Esophagus squamous epithelium (tissue), 5 donors: ENCODE measurements at regions not wholly inside any gene's neighbourhood (a gene's known extent, or its start where the extent isn't known, plus 50 kb on each side); places are given as distances from the start of the nearest gene placed in this dataset.

ENCODE experiments used
- DNase-seq: peaks from one replicate; lab custom pipeline; 2025; lab: John Stamatoyannopoulos, UW
- H3K27ac ChIP-seq, 4 donors: fragments of 200-600 bp; sonication (generic); one replicate each; pipeline ENCODE4 v1.5.1; 2016 to 2019; ENCODE audit warnings: mild to moderate bottlenecking in 1 of 4
- H3K27me3 ChIP-seq, 4 donors: fragments of 200-600 bp; sonication (generic); 1 replicate in 3 of 4; 2 replicates in 1 of 4; pipeline versions ENCODE4 v1.5.1 to v1.6.0; 2017 to 2021; ENCODE audit warnings: antibody characterized with exemption in 1 of 4
- H3K36me3 ChIP-seq, 3 donors: fragments of 200-600 bp; sonication (generic); one replicate each; pipeline ENCODE4 v1.5.1; 2016 to 2019
- H3K4me1 ChIP-seq, 3 donors: fragments of 200-600 bp; sonication (generic); one replicate each; pipeline ENCODE4 v1.5.1; 2017 to 2019
- H3K4me3 ChIP-seq, 4 donors: fragments of 200-600 bp; sonication (generic); 1 replicate in 3 of 4; 2 replicates in 1 of 4; pipeline ENCODE4 v1.5.1; 2016 to 2019; ENCODE audit warnings: mild to moderate bottlenecking in 2 of 4, moderate library complexity in 1 of 4
- H3K9me3 ChIP-seq, 3 donors: fragments of 200-600 bp; sonication (generic); one replicate each; pipeline ENCODE4 v1.5.1; 2016 to 2019
- POLR2A ChIP-seq, 4 donors: fragments of 450-650 bp; IDR thresholded peaks; one replicate each; pipeline ENCODE4 v1.6.1; 2017; ENCODE audit warnings: antibody characterized with exemption in 4 of 4, mild to moderate bottlenecking in 4 of 4, moderate library complexity in 3 of 4
- WGBS, 2 donors: methylation state at CpG; one replicate each; pipeline ENCODE4 v1.1.5; 2018; 5-methylcytosine and 5-hydroxymethylcytosine counted together
- intact Hi-C: fragments of 100-400 bp; cut with DNase I; formaldehyde crosslinking; loops from one replicate; pipeline ENCODE4 v1.15.0; 2022
- TF ChIP-seq, protein P1 (sequence below), 6 experiments: fragments of 450-650 bp in 4 of 6; fragments of 200-600 bp in 2 of 6; sonication (generic) in 2 of 6; IDR thresholded peaks; one replicate each; pipeline ENCODE4 v1.5.1; 2016 to 2019; ENCODE audit warnings: antibody characterized with exemption in 6 of 6, mild to moderate bottlenecking in 4 of 6, moderate library complexity in 4 of 6
- donor health status: DM: yes; HTN: yes; CAD: no.

DNA sequence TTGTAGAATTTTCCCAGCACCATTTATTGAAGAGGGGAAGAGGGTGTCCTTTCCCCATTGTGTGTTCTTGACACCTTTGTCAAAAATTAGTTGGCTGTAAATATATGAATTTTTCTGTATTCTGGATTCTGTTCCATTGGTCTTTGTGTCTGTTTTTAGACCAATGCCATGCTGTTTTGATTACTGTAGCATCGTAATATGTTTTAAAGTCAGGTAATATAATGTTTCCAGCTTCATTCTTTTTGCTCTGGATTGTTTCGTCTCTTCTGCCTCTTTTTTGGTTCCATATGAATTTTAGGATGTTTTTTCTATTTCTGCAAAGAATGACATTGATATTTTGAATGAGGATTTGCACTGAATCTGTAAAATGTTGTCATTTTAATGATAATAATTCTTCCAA is 331.9 kb upstream of the RGS6 start:
- 93 to 100% methylated on average over 2 of the region's 2 CpGs for WGBS, 2 donors
- no peak for DNase-seq
- H3K27me3 ChIP-seq, result no peaks in the 10 kb centered on the region
- intact Hi-C loops, result no loop called here
- peaks cover 0 to 4% (median 0%) of the 10 kb centered on the region in 3 donors for H3K36me3 ChIP-seq
- H3K27ac ChIP-seq, result no peak overlapping the region
- H3K4me3 ChIP-seq, result no peak overlapping the region
- peaks cover 0 to 8% (median 0%) of the 10 kb centered on the region in 3 donors for H3K9me3 ChIP-seq
- H3K4me1 ChIP-seq, result peaks cover 0 to 8% (median 0%) of the 10 kb centered on the region in 3 donors
- TF ChIP-seq, protein P1, sequence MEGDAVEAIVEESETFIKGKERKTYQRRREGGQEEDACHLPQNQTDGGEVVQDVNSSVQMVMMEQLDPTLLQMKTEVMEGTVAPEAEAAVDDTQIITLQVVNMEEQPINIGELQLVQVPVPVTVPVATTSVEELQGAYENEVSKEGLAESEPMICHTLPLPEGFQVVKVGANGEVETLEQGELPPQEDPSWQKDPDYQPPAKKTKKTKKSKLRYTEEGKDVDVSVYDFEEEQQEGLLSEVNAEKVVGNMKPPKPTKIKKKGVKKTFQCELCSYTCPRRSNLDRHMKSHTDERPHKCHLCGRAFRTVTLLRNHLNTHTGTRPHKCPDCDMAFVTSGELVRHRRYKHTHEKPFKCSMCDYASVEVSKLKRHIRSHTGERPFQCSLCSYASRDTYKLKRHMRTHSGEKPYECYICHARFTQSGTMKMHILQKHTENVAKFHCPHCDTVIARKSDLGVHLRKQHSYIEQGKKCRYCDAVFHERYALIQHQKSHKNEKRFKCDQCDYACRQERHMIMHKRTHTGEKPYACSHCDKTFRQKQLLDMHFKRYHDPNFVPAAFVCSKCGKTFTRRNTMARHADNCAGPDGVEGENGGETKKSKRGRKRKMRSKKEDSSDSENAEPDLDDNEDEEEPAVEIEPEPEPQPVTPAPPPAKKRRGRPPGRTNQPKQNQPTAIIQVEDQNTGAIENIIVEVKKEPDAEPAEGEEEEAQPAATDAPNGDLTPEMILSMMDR (IDR thresholded peaks at IDR 0.05), result no peak
- TF ChIP-seq POLR2A (IDR thresholded peaks at IDR 0.05), result no peak

DNA sequence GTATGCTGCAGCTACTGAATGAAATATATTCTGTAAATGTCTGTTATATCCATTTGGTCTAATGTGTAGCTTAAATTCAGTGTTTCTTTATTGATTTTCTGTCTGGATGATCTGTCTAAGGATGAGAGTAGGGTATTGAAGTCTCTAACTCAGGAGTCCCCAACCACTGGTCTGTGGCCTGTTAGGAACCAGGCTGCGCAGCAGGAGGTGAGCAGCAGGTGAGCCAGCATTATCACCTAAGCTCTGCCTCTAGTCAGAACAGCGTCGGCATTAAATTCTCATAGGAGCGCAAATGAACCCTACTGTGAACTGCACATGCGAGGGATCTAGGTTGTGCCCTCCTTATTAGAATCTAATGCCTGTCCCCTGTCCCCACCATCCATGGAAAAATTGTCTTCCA is 329.7 kb upstream of the RGS6 start:
- DNase-seq, result no peak
- Histone ChIP-seq H3K4me3 (no peak overlapping the region), H3K27me3 (no peaks in the 10 kb centered on the region), H3K4me1 (peaks cover 0 to 5% (median 0%) of the 10 kb centered on the region in 3 donors), H3K36me3 (peaks cover 0 to 4% (median 0%) of the 10 kb centered on the region in 3 donors), H3K27ac (no peak overlapping the region), H3K9me3 (peaks cover 0 to 8% (median 0%) of the 10 kb centered on the region in 3 donors)
- WGBS, 2 donors, result 92 to 93% methylated on average over 3 to 5 of the region's 5 CpGs
- TF ChIP-seq, protein P1 (IDR thresholded peaks at IDR 0.05), result no peak
- no peak for TF ChIP-seq POLR2A (IDR thresholded peaks at IDR 0.05)
- intact Hi-C loops, result no loop called here

DNA sequence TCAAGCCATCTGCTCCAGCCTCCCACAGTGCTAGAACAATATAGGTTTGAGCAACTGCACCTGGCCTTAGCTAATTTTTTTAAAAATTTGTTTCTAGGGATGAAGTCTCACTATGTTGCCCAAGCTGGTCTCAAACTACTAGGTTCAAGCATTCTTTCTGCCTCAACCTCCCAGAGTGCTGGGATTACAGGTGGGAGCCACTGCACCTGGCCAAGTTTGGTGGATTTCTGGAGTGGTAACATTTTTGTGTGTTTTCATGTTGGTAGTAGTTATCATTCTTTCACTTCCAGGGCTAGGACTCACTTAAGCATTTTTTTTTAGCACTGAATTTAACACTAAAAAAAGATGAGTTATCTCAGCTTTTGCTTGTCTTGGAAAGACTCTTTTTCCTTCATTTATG is 328.0 kb upstream of the RGS6 start:
- Histone ChIP-seq H3K9me3 (peaks cover 0 to 8% (median 0%) of the 10 kb centered on the region in 3 donors), H3K27me3 (no peaks in the 10 kb centered on the region), H3K4me1 (no peaks in the 10 kb centered on the region), H3K27ac (no peak overlapping the region), H3K36me3 (no peaks in the 10 kb centered on the region), H3K4me3 (no peak overlapping the region)
- intact Hi-C loops, result no loop called here
- TF ChIP-seq, protein P1 (IDR thresholded peaks at IDR 0.05), result no peak
- TF ChIP-seq POLR2A (IDR thresholded peaks at IDR 0.05), result no peak
- DNase-seq, result no peak

DNA sequence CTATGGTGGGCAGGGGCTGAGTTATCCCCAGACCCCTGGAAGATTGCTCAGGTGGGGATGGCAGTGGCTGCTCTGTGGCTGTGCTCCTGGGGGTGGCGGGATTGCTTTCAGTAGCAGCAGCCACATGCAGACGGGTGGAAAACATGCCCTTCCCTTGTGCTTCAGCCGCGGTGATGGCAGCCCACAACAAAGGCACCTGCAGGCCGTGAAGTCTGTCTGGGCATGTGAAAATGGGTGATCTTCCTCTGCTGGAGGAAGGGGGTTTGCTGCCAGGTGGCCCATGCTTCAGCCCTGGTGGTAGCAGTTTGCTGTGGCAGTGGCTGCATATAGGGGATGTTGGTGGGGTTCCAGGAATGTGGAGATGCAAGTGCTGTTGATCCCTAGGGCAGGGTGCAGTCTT is 326.2 kb upstream of the RGS6 start:
- intact Hi-C loops, result no loop called here
- WGBS, 2 donors, result 87% methylated on average over 3 of the region's 5 CpGs; no CpG with 5 or more reads in 1 of the 2 donors

DNA sequence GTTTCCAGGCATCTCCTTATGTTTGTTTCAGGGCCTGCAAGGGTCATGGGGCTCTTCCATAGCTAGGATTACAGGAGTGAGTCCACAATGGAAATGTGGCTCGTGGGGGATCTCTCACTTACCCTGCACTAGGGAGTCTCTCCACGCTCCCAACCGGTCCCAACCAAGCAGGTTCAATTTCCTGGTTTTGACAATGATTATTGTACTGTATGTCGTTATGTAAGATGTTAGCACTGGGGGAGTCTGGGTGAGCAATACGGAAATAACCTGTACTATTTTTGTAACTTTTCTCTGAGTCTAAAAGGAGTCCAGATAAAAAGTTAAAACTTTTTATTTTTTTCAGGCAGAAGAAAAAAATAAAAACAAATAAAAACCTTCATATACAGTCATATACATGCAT is 325.7 kb upstream of the RGS6 start:
- H3K27ac ChIP-seq, result no peak overlapping the region
- H3K9me3 ChIP-seq, result no peaks in the 10 kb centered on the region
- no peaks in the 10 kb centered on the region for H3K27me3 ChIP-seq
- no peak for TF ChIP-seq POLR2A (IDR thresholded peaks at IDR 0.05)
- TF ChIP-seq, protein P1 (IDR thresholded peaks at IDR 0.05), result no peak
- H3K4me1 ChIP-seq, result no peaks in the 10 kb centered on the region
- H3K36me3 ChIP-seq, result no peaks in the 10 kb centered on the region
- no peak overlapping the region for H3K4me3 ChIP-seq
- WGBS, 2 donors, result 69 to 90% methylated on average over 2 to 5 of the region's 5 CpGs
- intact Hi-C loops, result no loop called here
- DNase-seq, result no peak

More for the DNA sequence above, 326.2 kb upstream of the RGS6 start:
- H3K27ac ChIP-seq, result no peak overlapping the region
- no peak for TF ChIP-seq POLR2A (IDR thresholded peaks at IDR 0.05)
- TF ChIP-seq, protein P1 (IDR thresholded peaks at IDR 0.05), result no peak
- H3K4me3 ChIP-seq, result no peak overlapping the region
- no peaks in the 10 kb centered on the region for H3K27me3 ChIP-seq
- no peaks in the 10 kb centered on the region for H3K9me3 ChIP-seq
- H3K4me1 ChIP-seq, result no peaks in the 10 kb centered on the region
- H3K36me3 ChIP-seq, result no peaks in the 10 kb centered on the region
- DNase-seq, result no peak
